GM12874 (cell line): ENCODE measurements at regions not wholly inside any gene's neighbourhood (a gene's known extent, or its start where the extent isn't known, plus 50 kb on each side); places are given as distances from the start of the nearest gene placed in this dataset.

Experiments used
- CTCF ChIP-seq: IDR thresholded peaks from 2 replicates; pipeline ENCODE4 v1.5.1; 2011; ENCODE audit warnings: low read depth, mild to moderate bottlenecking, control low read depth, low read length, moderate library complexity; ENCODE audit not compliant: insufficient read depth

- TF ChIP-seq CTCF = no peak; the same call in 1 of the 2 replicates
These were observed 94.6 kb upstream of the MUCL1 start for GRCh38 chr12:54759751-54760150.

GRCh38 chr12:54751493-54751892, 102.8 kb upstream of the MUCL1 start:
- no peak for TF ChIP-seq CTCF

GRCh38 chr12:54749191-54749818, 101.1 kb upstream of the DCD start:
- peak; percentile 64; the same call in 1 of the 2 replicates for TF ChIP-seq CTCF

GRCh38 chr12:54744590-54744989, 96.4 kb upstream of the DCD start:
- no peak for TF ChIP-seq CTCF

- TF ChIP-seq CTCF = no peak
These were observed 92.7 kb upstream of the DCD start for GRCh38 chr12:54740882-54741281.

- TF ChIP-seq CTCF = no peak
These were observed 88.4 kb upstream of the DCD start for GRCh38 chr12:54736549-54736948.

- TF ChIP-seq CTCF = no peak
These were observed 86.2 kb upstream of the DCD start for GRCh38 chr12:54734196-54734950.
